Breast epithelium (tissue), 3 donors: ENCODE measurements at regions not wholly inside any gene's neighbourhood (a gene's known extent, or its start where the extent isn't known, plus 50 kb on each side); places are given as distances from the start of the nearest gene placed in this dataset.

Experiments
- POLR2A ChIP-seq: fragments of 450-650 bp; IDR thresholded peaks from one replicate; pipeline ENCODE4 v1.6.1; 2016; ENCODE audit warnings: antibody characterized with exemption, mild to moderate bottlenecking, moderate library complexity
- TF ChIP-seq, protein P1 (sequence below), 3 donors: fragments of 450-650 bp; IDR thresholded peaks; one replicate each; pipeline ENCODE4 v1.5.1; 2016 to 2017; ENCODE audit warnings: antibody characterized with exemption in 3 of 3, mild to moderate bottlenecking in 3 of 3, moderate library complexity in 3 of 3

DNA sequence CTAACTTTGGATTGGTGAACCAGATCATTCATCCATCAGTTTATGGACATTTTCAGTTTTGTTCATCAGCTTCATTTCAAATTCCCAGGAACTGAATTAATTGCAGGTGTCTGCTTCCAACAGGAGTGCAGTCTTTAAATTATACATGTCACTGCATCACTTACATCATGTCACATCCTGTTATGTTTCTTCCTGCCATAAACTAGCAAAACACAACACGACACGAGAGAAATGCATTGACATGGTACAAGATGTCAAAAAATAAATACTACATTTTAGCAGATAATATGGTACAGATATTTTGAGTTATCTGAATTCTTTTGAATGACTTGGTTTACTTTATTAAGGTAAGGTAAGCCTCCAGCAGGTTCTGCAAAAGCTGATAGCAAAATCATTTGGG lies 415.5 kb downstream of the NR2F1-AS1 start:
- TF ChIP-seq, protein P1, sequence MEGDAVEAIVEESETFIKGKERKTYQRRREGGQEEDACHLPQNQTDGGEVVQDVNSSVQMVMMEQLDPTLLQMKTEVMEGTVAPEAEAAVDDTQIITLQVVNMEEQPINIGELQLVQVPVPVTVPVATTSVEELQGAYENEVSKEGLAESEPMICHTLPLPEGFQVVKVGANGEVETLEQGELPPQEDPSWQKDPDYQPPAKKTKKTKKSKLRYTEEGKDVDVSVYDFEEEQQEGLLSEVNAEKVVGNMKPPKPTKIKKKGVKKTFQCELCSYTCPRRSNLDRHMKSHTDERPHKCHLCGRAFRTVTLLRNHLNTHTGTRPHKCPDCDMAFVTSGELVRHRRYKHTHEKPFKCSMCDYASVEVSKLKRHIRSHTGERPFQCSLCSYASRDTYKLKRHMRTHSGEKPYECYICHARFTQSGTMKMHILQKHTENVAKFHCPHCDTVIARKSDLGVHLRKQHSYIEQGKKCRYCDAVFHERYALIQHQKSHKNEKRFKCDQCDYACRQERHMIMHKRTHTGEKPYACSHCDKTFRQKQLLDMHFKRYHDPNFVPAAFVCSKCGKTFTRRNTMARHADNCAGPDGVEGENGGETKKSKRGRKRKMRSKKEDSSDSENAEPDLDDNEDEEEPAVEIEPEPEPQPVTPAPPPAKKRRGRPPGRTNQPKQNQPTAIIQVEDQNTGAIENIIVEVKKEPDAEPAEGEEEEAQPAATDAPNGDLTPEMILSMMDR (IDR thresholded peaks at IDR 0.05) = no peak
- TF ChIP-seq POLR2A = no peak
